ENCODE measurements at regions not wholly inside any gene's neighbourhood (a gene's known extent, or its start where the extent isn't known, plus 50 kb on each side); places are given as distances from the start of the nearest gene placed in this dataset.
"Not testable (repeated sequence)": the region's sequence is repeated elsewhere in the genome, so short reads cannot be mapped to it uniquely, and the experiment has no call there.

DNA sequence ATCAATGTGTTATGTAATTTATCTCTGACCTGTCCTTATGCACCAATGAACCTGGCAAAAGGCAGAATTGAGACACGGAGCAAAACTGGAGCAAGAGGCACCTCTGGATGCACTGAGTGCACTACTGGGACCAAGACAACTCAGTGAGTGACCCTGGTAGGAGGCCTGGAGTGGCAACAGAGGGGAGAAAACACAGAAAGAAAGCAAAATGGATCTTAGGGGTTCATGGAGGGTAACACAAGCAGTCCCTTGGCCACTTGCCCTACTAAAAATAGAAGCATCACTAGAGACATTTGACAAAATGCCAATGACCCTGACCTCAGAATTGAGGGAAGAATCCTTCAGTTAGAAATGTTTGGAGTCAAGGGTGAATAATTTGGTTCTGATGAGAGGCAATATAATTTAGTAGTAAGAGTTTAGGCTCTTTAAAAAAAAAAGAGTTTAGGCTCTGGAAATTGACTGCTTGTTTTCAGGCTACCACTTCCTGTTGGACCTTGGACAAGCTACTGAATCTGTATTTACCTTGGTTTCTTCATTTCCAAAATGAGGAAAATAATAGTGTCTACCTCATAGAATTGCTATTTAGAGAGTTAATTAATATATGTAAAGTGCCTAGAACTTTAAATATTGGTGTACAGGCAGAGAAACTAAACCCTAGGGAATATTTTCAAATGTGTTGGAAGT lies 234.9 kb upstream of the TARS1 start:
- Mint-ChIP-seq H3K9me3 (peaks cover 0 to 18% (median 5%) of the 10 kb centered on the region in 6 donors), H3K4me3 (no peak overlapping the region), H3K27ac (no peak overlapping the region), H3K4me1 (no peaks in the 10 kb centered on the region), H3K27me3 (ENCODE audit: low read depth in 3 of 3) (peaks cover 0 to 2% (median 0%) of the 10 kb centered on the region in 3 donors), H3K36me3 (no peaks in the 10 kb centered on the region)
- DNase-seq = no peak

DNA sequence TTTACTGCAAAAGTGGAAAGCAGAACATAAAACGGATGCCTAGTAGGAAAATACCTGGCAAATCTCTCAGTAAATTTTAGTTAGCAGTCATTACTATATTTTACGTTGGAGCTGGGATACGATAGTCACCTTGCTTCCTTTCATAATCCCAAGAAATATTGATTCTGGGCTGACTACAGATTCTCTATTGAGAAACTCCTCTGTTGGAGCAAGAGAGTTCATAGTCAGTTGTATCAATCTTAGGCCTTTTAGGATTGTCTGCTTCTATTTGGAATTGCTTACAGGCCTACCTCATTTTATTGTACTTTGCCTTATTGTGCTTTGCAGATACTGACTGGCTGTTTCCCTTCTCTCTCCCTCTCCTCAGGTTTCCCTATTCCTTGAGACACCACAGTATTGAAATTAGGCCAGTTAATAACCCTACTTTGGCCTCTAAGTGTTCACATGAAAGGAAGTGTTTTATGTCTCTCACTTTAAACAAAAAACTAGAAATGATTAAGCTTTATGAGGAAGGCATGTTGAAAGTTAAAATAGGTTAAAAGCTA lies 233.7 kb upstream of the TARS1 start:
- Mint-ChIP-seq H3K9me3 (peaks cover 0 to 18% (median 5%) of the 10 kb centered on the region in 6 donors), H3K27me3 (ENCODE audit: low read depth in 3 of 3) (peaks cover 0 to 2% (median 0%) of the 10 kb centered on the region in 3 donors), H3K27ac (no peak overlapping the region), H3K36me3 (no peaks in the 10 kb centered on the region), H3K4me3 (no peak overlapping the region), H3K4me1 (no peaks in the 10 kb centered on the region)
- no peak for DNase-seq

DNA sequence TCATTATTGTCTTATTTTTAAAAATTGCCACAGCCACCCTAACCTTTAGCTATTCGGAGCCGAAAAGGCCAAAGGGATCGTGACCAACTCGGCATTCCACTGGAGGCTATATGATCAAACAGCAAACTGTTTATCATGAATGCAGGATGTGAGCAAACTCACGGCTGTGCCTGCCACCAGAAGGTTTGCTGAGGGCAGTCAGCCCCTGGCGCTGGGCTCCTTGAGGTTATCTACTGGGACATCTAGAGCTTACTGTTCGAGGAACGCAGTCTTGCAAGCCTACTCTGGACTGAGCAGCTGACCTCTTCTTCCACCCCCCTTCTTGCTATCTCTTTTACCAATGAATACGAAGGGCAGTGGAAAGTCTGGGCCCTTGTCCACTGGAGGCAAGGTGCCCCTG lies 231.5 kb upstream of the TARS1 start:
- Mint-ChIP-seq H3K4me3 (no peak overlapping the region), H3K9me3 (peaks cover 0 to 21% (median 8%) of the 10 kb centered on the region in 6 donors), H3K27me3 (ENCODE audit: low read depth in 3 of 3) (peaks cover 0 to 2% (median 0%) of the 10 kb centered on the region in 3 donors), H3K4me1 (peaks cover 7 to 10% of the 10 kb centered on the region in 2 donors), H3K27ac (no peak overlapping the region), H3K36me3 (no peaks in the 10 kb centered on the region)
- no peak for DNase-seq

DNA sequence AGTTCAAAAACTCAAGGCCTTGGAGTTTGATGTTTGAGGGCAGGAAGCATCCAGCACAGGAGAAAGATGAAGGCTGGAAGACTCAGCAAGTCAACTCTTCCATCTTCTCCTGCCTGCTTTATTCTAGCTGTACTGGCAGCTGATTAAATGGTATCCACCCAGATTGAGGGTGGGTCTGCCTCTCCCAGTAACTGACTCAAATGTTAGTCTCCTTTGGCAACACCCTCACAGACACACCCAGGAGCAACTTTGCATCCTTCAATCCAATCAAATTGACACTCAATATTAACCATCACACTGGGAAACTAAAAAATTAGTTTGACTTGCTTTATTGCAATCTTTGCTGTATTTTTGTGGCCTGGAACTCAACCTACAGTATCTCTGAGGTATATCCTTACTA lies 230.5 kb upstream of the TARS1 start:
- H3K27ac Mint-ChIP-seq; H3K4me3 Mint-ChIP-seq; H3K27me3 Mint-ChIP-seq (ENCODE audit: low read depth in 3 of 3); H3K36me3 Mint-ChIP-seq; DNase-seq: not testable (repeated sequence)
- Mint-ChIP-seq H3K4me1 (peaks cover 7 to 10% of the 10 kb centered on the region in 2 donors), H3K9me3 (peaks cover 0 to 20% (median 9%) of the 10 kb centered on the region in 6 donors)

DNA sequence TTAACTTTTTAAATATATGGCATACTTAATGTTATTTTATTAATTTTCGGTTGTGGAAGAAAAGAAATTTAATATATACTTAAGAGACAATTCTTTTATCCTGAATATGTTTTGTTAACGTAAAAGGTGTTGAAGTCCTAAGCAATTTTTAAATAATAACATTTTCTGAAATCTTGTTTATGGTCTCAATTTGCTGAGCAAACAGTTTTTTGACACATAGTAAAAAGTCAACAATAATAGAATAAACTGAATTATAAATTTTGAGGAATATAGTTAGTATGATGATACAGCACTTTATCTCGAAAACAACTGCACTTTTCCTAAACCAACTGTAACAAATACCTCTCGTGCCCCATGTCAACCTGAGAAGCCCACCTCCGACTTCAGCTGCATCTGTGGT lies 229.8 kb upstream of the TARS1 start:
- no peak for DNase-seq
- Mint-ChIP-seq H3K9me3 (peaks cover 0 to 20% (median 9%) of the 10 kb centered on the region in 6 donors), H3K36me3 (no peaks in the 10 kb centered on the region), H3K27me3 (ENCODE audit: low read depth in 3 of 3) (peaks cover 0 to 2% (median 0%) of the 10 kb centered on the region in 3 donors), H3K4me3 (no peak overlapping the region), H3K4me1 (peaks cover 7 to 10% of the 10 kb centered on the region in 2 donors), H3K27ac (no peak overlapping the region)

DNA sequence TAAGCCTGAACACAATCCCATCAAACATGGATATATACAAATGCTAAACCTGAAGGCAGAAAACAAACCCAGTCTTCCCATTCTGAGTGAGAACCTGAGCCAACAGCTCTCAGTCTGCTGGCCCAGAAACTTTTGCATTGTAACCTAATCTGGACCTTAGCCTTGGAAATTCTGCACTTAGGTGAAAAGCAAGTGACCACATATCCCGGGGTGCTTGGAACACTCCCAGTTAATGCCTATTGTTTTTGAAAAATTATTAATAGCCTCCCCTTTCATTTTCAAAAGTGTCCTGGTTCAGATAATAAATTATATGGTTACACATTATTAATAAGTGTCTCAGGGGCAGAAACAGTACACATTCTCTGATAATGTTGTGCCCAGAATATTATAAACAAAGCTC lies 228.3 kb upstream of the TARS1 start:
- no peak for DNase-seq
- Mint-ChIP-seq H3K4me3 (no peak overlapping the region), H3K4me1 (peaks cover 7 to 10% of the 10 kb centered on the region in 2 donors), H3K9me3 (peaks cover 0 to 20% (median 9%) of the 10 kb centered on the region in 6 donors), H3K27me3 (ENCODE audit: low read depth in 3 of 3) (peaks cover 0 to 2% (median 0%) of the 10 kb centered on the region in 3 donors), H3K36me3 (no peaks in the 10 kb centered on the region), H3K27ac (no peak overlapping the region)

DNA sequence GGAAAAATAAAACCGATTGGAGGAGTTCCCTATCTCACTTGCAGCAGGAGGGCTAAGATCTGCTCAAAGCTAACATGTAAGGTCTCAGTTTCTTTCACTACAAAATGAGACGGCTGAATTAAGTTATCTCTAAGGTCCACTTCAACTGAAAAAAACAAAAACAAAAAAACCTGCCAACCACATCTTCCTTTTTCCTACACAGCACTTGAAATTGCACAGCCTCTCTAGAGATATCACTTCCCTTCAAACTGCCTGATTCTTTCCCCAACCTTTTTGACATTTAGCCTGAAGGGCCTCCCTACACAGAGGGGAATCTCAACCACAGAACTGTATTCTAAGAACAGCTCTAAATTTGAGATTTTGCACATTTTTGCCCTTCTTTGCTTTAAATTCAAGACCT lies 227.9 kb upstream of the TARS1 start:
- peaks cover 0 to 2% (median 0%) of the 10 kb centered on the region in 3 donors for H3K27me3 Mint-ChIP-seq (ENCODE audit: low read depth in 3 of 3)
- peaks cover 0 to 20% (median 9%) of the 10 kb centered on the region in 6 donors for H3K9me3 Mint-ChIP-seq
- H3K4me1 Mint-ChIP-seq = peaks cover 7 to 10% of the 10 kb centered on the region in 2 donors
- H3K27ac Mint-ChIP-seq = no peak overlapping the region
- no peak overlapping the region for H3K4me3 Mint-ChIP-seq
- H3K36me3 Mint-ChIP-seq = no peaks in the 10 kb centered on the region
- DNase-seq = no peak

DNA sequence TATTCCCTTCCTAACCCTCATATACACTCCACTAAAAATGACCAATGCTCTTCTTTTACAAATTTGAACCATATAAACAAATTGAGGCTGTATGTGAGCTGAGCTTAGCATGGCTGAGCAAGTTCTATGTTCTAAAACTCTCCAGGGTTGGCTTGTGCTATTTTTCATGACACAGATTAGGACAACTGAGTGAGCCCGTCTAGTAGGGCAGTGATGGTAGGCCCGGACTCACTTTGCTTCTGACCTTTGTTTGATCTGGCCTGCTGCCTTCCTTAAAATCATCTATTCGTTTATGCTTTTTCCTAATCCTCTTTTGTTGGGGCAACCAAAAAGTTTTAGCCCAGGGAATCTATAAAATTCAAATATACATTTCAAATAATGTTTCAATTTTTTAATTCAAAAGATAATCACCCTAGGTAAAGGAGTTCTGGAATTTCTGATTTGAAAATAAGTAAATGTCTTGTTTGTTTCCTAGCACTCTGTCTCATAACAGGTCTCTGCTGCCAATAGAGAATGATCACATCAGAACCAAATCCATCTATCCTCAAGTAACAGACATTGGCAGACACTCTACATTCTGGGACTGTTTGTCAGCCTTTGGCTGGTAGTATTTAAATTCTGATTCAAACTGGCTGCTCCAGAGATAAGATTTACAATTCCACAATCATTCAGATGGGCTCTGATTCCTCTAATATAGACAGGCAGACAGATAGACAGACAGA lies 217.0 kb upstream of the TARS1 start:
- Mint-ChIP-seq H3K4me3 (no peak overlapping the region), H3K4me1 (no peaks in the 10 kb centered on the region), H3K36me3 (no peaks in the 10 kb centered on the region), H3K27ac (no peak overlapping the region), H3K9me3 (peaks cover 0 to 11% (median 3%) of the 10 kb centered on the region in 6 donors), H3K27me3 (ENCODE audit: low read depth in 3 of 3) (peaks cover 0 to 3% (median 0%) of the 10 kb centered on the region in 3 donors)
- DNase-seq = no peak

DNA sequence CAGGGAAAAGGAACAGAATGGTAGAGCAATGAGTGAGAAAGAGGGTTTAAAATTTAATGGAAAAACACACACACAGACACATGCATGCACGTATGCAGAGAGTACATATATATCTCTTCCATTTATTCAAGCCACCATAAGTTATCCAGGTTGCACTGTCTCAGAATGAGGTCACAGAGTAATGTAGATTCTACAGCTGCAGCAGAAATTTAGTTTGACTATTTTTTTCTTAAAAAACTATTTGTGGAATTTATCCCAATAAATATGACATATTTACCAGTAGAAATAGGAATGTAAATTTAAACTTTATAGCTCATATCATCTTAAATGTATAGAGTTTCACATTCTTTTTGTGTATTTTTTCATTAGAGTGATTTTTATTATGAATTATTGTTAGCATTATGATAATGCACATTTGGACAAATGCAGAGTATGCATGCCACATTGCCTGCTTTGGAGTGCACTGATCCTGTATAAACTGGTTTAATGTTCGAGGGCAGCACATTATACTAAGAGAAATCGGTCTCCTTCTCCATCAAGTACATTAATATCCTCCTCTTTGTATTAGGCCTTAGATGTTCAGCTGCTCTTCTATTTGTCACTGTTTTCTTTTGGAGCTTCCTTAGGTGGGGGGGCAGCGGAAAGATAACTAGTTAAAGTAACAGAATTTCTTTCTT lies 216.3 kb upstream of the TARS1 start:
- Mint-ChIP-seq H3K4me3 (no peak overlapping the region), H3K9me3 (peaks cover 0 to 11% (median 4%) of the 10 kb centered on the region in 6 donors), H3K4me1 (no peaks in the 10 kb centered on the region), H3K27me3 (ENCODE audit: low read depth in 3 of 3) (peaks cover 0 to 3% (median 0%) of the 10 kb centered on the region in 3 donors), H3K27ac (no peak overlapping the region), H3K36me3 (no peaks in the 10 kb centered on the region)
- no peak for DNase-seq

DNA sequence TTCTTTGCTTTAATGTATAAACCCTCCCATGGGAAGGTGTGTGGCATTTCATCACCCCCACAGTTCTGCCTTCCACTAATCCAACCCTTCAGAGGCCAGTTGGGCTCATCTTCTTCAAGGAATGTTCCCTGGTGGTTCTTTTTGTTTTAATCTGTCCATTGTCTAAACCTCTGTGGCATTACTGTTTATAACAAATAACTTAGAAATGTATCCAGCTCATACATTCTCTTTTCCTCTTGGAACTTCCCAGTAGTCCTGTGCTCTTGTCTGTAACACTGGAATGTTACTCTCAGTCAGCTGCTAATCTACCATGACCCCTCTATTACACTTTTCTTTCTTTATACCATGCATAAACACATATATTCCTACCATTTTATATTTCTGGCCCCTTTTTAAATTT lies 213.5 kb upstream of the TARS1 start:
- H3K36me3 Mint-ChIP-seq = no peaks in the 10 kb centered on the region
- peaks cover 0 to 3% (median 0%) of the 10 kb centered on the region in 3 donors for H3K27me3 Mint-ChIP-seq (ENCODE audit: low read depth in 3 of 3)
- DNase-seq = no peak
- H3K4me3 Mint-ChIP-seq = no peak overlapping the region
- no peak overlapping the region for H3K27ac Mint-ChIP-seq
- H3K4me1 Mint-ChIP-seq = no peaks in the 10 kb centered on the region
- H3K9me3 Mint-ChIP-seq = peaks cover 0 to 11% (median 4%) of the 10 kb centered on the region in 6 donors

DNA sequence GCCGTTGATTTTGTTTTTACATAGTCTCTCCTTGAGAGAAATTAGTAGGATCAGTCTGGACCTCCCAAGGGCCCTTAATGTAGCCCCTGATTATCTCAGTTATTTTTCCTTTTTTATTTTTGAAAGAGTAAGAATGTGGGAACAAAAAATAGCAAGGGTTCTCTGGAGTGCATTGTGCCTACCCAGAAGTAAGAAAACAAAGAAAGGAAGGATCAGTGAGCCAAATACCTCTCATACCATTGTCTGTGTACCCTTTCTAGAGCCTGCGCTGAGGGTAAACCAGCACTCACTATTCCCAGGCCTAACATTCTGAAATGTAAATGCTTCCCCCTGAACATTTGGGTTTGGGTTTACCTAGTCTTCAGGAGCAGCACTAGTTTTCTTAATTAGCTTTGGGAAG lies 213.0 kb upstream of the TARS1 start:
- H3K4me1 Mint-ChIP-seq = no peaks in the 10 kb centered on the region
- no peak overlapping the region for H3K27ac Mint-ChIP-seq
- H3K36me3 Mint-ChIP-seq = no peaks in the 10 kb centered on the region
- no peak overlapping the region for H3K4me3 Mint-ChIP-seq
- DNase-seq = no peak
- peaks cover 0 to 3% (median 0%) of the 10 kb centered on the region in 3 donors for H3K27me3 Mint-ChIP-seq (ENCODE audit: low read depth in 3 of 3)
- peaks cover 0 to 11% (median 4%) of the 10 kb centered on the region in 6 donors for H3K9me3 Mint-ChIP-seq

DNA sequence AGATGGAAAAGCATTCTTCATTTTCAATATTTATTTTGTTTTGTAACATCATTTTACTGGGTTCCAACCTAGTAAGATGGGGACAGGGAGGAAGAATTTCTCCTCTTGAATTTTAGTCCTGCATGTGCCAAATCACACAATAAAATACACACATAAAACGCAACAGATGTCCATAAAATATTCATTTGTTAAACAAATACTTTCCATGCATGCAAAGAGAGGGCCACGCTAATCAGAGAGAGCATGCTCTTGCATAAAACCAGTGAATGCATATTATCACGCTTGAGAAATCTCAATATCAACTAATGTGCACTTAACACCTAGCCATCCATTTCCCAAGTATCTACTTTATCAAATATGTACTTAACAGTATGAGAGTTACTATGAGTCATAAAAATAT lies 212.6 kb upstream of the TARS1 start:
- Mint-ChIP-seq H3K36me3 (no peaks in the 10 kb centered on the region), H3K4me3 (no peak overlapping the region), H3K9me3 (peaks cover 0 to 11% (median 4%) of the 10 kb centered on the region in 6 donors), H3K27me3 (ENCODE audit: low read depth in 3 of 3) (peaks cover 0 to 3% (median 0%) of the 10 kb centered on the region in 3 donors), H3K4me1 (no peaks in the 10 kb centered on the region), H3K27ac (no peak overlapping the region)
- DNase-seq = no peak

DNA sequence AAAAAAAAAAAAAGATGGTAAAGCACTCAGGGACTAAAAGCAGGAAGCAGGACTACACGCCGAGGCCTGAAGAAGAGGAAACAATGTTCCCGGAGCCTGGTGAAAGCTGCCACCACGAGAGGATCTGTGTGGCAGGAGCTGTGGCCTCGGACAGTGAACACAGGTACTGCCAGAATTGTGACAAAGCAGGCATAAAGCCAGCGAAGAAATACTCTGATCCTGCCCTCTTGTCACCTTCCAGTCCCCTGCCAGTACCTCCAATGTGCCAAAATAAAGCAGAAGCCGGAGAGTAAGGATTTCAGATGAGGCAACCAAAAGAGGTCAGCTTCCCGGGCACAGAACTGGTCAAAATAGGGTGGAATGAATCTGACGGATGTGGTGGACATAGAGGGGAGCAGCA lies 211.5 kb upstream of the TARS1 start:
- Mint-ChIP-seq H3K4me3 (no peak overlapping the region), H3K27me3 (ENCODE audit: low read depth in 3 of 3) (no peaks in the 10 kb centered on the region), H3K27ac (no peak overlapping the region), H3K4me1 (no peaks in the 10 kb centered on the region), H3K36me3 (no peaks in the 10 kb centered on the region), H3K9me3 (peaks cover 0 to 11% (median 3%) of the 10 kb centered on the region in 6 donors)
- DNase-seq = no peak
